Sigmoid colon (tissue), 4 donors: ENCODE measurements at regions not wholly inside any gene's neighbourhood (a gene's known extent, or its start where the extent isn't known, plus 50 kb on each side); places are given as distances from the start of the nearest gene placed in this dataset.

ENCODE experiments used
- EP300 ChIP-seq, 4 donors: sonication (generic); formaldehyde crosslinking; IDR thresholded peaks; one replicate each; pipeline ENCODE4 v1.6.1; 2017; ENCODE audit warnings: antibody characterized with exemption in 4 of 4
- POLR2A ChIP-seq, 2 donors: fragments of 450-650 bp; IDR thresholded peaks; one replicate each; pipeline ENCODE4 v1.6.1; 2016; ENCODE audit warnings: antibody characterized with exemption in 2 of 2, mild to moderate bottlenecking in 2 of 2, moderate library complexity in 2 of 2
- POLR2AphosphoS5 ChIP-seq, 4 donors: sonication (generic); formaldehyde crosslinking; IDR thresholded peaks; one replicate each; pipeline ENCODE4 v1.6.1; 2017; ENCODE audit warnings: antibody characterized with exemption in 4 of 4
- TF ChIP-seq, protein P1 (sequence below), 4 experiments: fragments of 450-650 bp in 3 of 4; fragments of 200-600 bp in 1 of 4; IDR thresholded peaks; one replicate each; pipeline ENCODE4 v1.5.1; 2016 to 2019; ENCODE audit warnings: antibody characterized with exemption in 4 of 4, mild to moderate bottlenecking in 3 of 4, moderate library complexity in 2 of 4

DNA sequence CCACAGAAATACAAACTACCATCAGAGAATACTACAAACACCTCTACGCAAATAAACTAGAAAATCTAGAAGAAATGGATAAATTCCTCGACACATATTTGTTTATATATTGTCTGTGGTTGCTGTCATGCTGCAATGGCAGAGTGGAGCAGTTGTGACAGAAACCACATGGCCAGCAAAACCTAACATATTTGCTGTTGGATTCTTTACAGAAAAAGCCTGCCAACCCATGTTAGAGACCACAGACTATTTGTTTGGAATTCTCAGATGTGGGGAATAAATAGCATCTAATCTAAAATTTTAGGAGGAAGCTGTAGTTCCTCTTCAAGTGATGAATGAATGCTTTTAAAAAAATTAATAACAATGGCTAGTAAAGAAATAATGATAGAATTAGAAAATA, 341.6 kb upstream of the AZI2 start:
- TF ChIP-seq POLR2AphosphoS5 (IDR thresholded peaks at IDR 0.05) (no peak), POLR2A (IDR thresholded peaks at IDR 0.05) (no peak), EP300 (IDR thresholded peaks at IDR 0.05) (no peak)
- TF ChIP-seq, protein P1, sequence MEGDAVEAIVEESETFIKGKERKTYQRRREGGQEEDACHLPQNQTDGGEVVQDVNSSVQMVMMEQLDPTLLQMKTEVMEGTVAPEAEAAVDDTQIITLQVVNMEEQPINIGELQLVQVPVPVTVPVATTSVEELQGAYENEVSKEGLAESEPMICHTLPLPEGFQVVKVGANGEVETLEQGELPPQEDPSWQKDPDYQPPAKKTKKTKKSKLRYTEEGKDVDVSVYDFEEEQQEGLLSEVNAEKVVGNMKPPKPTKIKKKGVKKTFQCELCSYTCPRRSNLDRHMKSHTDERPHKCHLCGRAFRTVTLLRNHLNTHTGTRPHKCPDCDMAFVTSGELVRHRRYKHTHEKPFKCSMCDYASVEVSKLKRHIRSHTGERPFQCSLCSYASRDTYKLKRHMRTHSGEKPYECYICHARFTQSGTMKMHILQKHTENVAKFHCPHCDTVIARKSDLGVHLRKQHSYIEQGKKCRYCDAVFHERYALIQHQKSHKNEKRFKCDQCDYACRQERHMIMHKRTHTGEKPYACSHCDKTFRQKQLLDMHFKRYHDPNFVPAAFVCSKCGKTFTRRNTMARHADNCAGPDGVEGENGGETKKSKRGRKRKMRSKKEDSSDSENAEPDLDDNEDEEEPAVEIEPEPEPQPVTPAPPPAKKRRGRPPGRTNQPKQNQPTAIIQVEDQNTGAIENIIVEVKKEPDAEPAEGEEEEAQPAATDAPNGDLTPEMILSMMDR (IDR thresholded peaks at IDR 0.05) = no peak
